ENCODE measurements at regions not wholly inside any gene's neighbourhood (a gene's known extent, or its start where the extent isn't known, plus 50 kb on each side); places are given as distances from the start of the nearest gene placed in this dataset.
"Not testable (repeated sequence)": the region's sequence is repeated elsewhere in the genome, so short reads cannot be mapped to it uniquely, and the experiment has no call there.

- DNase-seq (ENCODE audit: low read depth): no peak
Measured at GRCh38 chr7:68224041-68224741, 1227.6 kb downstream of the TYW1 start.

DNA sequence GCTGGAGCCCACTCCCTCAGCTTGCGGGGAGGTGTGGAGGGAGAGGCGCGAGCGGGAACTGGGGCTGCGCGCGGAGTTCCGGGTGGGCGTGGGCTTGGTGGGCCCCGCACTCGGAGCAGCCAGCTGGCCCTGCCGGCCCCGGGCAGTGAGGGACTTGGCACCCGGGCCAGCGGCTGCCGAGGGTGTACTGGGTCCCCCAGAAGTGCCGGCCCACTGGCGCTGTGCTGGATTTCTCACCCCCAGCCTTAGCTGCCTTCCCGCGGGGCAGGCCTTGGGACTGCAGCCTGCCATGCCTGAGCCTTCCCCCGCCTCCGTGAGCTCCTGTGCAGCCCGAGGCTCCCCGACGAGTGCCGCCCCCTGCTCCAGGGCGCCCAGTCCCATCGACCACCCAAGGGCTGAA, 1234.4 kb downstream of the TYW1 start:
- DNase-seq (ENCODE audit: low read depth): not testable (repeated sequence)

GRCh38 chr7:68235937-68236336, 1239.3 kb downstream of the TYW1 start:
- DNase-seq (ENCODE audit: low read depth): no peak

DNA sequence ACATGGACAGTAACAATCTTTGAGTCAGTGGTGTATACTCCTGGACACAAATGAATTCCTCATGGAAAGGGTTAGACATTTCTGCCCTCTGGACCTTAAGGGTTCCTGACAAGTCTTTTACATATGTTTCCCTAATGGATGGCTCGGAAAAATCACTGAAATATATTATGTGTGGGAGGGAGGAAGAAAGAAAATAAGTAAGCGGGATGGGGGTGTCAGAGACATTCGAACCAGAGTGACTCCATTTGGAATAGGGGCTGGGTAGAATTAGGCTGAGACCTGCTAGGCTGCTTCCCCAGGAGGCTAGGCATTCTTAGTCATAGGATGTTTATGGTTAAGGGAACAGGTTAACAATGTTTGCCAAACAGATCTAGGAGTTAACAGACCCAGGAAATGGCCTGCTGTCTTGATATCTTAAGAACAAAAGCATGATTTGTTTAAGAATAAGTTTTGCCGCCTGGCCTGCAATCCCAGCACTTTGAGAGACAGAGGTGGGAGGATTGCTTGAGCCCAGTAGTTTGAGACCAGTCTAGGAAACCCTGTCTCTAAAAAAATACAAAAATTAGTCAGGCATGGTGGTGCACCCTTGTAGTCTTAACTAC, 1241.7 kb downstream of the TYW1 start:
- DNase-seq (ENCODE audit: low read depth): no peak

DNA sequence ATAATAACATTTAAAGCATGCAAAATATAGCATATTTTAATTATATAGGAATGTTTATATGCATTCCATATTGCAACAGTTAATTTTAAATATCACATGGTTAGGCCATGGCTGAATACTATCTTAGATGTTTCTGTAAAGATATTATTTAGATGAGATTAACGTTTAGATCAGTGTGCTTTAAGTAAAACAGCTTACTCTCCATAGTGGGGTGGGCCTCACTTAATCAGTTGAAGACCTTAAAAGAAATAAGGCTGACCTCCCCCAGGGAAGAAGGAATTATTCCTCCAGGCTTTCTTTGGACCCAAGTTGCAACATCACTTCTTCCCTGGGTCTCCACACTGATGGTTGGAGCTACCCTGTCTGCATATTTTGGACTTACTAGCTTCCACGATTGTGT, 1246.5 kb downstream of the TYW1 start:
- no peak for DNase-seq (ENCODE audit: low read depth)

DNA sequence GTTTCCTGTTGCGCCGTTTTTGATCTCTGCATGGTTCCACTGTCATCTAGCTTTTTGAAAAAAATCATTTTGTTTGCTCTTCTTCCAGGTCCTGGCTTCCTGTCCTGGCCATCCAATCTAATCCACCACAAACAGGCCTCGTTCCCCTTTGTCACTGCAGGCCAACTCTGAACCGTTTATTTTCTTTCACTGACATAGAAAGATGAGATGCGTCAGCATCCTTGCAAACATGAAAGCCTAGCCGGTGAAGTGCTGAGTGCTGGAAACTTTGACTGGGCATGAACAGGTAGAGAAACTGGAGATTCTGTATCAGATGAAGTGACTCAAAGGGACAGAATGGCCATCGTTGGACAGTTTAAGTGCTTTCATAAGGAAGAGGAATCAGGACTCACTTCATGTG, 1247.8 kb downstream of the TYW1 start:
- DNase-seq (ENCODE audit: low read depth): no peak

- peak; percentile 8 for DNase-seq (ENCODE audit: low read depth)
Measured at GRCh38 chr7:68245688-68246087, 1249.1 kb downstream of the TYW1 start.

DNA sequence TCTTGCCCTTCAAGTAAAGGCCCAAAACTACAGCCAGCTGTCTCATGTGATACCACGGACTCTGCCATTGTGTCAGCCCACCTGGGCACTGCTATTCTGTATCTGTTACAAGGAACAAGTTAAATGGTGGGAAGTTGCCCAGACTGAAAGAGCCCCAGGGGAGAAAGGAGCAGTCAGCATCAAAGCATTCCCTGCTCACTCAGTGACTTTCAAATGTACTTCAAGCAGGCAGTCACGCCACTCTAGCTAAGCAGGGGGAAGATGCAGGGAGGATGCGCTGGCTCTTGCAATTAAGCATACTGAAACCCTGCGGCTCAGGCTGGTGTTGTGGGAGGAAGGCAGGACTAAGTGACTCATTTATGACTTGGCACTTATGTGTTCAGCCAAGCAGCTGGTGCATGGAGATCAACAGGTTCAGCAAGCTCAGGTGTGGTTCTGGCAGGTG, 1249.6 kb downstream of the TYW1 start:
- DNase-seq (ENCODE audit: low read depth): peak; percentile 30

DNA sequence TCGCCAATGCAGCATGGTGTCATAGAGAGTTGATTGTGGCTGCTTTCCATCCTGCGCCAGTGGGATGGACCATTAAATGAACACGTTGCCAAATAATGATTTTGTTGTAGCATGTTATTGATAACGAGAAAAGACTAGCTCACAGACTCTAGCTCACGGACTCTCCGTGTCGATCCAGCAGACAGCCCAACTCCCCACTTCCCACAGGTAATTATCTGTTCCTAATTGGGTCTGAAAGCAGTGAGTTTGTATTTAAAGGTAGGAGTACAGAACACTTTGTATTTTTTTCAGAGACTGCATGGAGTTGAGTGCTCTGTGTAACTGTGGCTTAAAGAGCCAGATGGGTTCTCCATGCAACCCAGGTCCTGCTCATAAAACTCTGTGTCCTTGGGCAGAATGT, 1250.5 kb downstream of the TYW1 start:
- no peak for DNase-seq (ENCODE audit: low read depth)

- no peak for DNase-seq (ENCODE audit: low read depth)
Measured at GRCh38 chr7:68247571-68247970, 1250.9 kb downstream of the TYW1 start.

DNA sequence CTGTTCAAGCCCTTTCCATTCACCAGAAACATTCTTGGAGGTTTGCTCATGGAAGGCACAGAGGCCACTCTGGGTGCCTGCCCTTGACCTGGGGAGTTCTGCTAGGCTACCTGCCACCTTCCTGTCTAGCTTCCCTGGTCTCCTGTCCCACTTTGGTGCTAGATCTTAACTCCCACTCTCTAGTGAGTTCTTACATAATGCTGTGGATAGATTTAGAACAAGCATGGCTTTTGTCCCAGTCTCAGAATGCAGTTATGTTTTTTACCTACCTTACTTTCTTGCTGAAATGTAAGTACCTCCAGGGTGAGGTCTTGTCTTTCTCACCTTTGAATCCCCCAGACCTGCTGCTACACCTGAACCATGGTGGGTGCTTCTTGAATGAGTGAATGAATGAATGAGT, 1252.3 kb downstream of the TYW1 start:
- DNase-seq (ENCODE audit: low read depth): no peak

GRCh38 chr7:68249611-68250010, 1253.0 kb downstream of the TYW1 start:
- no peak for DNase-seq (ENCODE audit: low read depth)

DNA sequence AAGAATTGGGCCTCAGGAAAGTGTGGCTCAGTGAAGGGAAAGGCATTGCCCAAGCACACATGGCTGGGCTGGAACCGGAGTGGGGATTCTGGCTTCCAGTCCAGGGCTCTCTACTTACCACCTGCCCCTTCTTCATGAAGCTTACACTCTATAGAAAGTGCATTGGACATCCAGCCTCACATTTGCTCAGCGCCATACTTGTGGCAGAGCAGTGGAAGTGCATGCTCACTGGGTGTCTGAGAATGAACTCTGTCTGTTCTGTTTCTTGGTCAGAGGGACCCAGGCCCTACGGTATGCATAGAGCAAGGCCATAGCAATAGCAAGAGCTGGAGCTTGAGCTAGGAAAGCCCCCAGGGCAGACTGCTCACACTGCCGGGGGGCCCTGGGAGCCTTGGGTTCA, 1253.5 kb downstream of the TYW1 start:
- no peak for DNase-seq (ENCODE audit: low read depth)

DNA sequence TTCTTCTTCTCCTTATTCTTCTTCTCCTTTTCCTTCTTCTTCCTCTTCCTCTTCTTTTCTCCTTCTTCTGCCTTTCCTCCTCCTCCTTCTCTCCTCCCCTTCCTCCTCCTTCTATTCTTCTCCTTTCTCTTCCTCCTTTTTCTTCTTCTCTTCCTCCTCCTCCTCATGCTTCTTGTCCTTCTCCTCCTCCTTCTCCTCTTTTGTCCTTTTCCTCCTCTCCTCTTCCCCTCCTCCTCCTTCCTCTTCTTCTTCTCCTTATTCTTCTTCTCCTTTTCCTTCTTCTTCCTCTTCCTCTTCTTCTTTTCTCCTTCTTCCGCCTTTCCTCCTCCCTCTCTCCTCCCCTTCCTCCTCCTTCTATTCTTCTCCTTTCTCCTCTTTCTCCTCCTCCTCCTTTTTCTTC, 1258.2 kb downstream of the TYW1 start:
- DNase-seq (ENCODE audit: low read depth): not testable (repeated sequence)

GRCh38 chr7:68256295-68256694, 1259.7 kb downstream of the TYW1 start:
- no peak for DNase-seq (ENCODE audit: low read depth)

DNA sequence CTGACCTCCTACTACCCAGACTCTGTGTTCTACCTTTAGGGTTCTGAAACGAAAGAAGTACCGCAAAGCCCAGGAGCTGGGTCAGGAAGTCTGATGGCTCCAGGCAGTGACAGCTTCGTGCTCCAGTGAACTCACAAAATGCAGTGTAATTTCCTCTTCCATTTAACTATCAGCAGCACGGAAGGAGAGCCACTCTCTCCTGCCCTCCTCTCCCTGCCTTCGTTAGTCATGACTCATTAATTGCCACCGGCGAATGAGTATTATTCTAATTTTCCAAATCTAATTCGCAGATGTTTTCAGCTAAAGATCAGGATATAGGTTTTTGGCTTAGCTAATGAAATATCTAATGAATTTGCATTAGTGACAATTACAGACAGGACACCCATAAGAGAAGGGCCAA, 1262.0 kb downstream of the TYW1 start:
- no peak for DNase-seq (ENCODE audit: low read depth)

DNA sequence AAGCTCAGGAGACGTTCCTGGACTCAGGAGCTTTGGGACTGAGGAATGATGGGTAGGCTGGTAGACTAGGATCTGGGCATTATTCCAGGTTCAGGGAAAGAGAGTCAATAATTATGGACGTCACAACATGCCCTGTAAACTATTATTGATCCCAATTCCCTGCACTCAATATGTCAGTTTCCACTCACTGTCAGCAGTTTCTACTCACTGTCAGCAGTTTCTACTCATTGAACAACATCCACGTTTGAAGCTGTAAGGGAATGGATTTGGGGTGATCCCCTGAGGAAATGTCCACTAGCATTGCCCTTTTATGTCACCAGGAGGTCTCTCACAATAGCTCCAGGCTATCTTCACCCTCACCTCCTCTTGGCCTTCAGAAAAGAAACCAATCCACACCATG, 1268.6 kb downstream of the TYW1 start:
- no peak for DNase-seq (ENCODE audit: low read depth)

DNA sequence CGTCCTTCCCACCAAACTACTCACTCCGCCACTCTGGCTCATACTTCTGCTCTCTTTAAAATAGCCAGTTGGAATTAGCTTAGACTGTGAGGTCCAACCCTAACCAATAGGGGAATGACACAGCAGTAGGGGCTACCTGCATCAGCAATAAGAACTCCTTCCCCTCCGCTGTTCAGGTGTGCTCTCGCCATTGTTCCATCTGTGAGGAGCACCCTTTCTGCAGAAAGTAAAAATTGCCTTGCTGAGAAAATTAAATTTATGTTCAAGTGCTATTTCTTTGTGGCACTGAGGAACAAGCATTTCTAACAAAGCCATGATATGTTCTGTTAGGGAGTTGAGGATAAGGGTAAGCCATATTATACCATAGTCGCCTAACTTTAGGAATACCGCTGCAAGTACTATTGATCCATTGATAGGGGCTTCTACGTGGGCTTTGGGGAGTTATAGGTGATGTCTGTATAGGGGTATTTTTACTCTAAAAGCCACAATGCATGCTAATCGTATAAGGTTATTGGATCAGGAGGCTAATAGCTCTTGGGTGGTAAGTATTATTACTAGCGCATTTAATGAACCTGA, 1269.5 kb downstream of the TYW1 start:
- no peak for DNase-seq (ENCODE audit: low read depth)

DNA sequence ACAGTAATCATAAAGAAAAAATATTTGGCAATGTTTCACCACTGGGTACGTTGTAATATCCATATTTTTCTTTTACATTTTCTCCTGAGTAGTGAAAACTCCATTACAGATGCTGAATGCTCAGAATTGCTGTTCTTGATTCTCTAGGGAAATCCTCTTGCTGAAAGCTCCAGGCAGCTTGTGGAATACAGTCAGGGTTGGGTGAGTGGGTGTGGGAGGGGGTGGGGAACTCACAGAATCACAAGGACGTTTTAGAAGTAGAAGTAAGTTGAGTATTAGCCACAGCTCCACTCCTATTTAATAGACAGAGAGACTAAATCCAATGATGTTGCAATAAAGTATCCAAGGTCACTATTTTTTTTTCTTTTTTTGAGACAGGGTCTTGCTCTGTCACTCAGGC, 1270.9 kb downstream of the TYW1 start:
- no peak for DNase-seq (ENCODE audit: low read depth)

DNA sequence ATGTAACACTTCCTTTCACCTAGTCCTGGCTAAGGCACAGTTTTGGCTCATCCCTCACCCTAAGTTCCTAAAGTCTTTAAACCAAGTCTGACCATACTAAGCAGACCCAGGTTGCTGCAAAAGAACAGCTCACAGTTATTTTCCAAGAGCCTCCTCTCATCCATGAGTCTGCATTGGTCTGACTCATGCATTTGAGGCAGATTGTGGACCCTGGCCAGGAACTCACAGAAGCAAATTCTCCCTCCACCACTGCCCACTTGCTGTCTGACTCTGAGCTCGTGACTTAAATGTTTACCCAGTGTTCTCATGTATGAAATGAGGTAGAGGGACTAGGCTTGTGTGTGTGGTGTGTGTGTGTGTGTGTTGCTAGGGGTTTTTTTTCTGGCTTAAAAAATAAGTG, 1272.8 kb downstream of the TYW1 start:
- DNase-seq (ENCODE audit: low read depth): peak; percentile 4

GRCh38 chr7:68272507-68272906, 1275.9 kb downstream of the TYW1 start:
- DNase-seq (ENCODE audit: low read depth): no peak

GRCh38 chr7:68276725-68277124, 1280.1 kb downstream of the TYW1 start:
- no peak for DNase-seq (ENCODE audit: low read depth)

- no peak for DNase-seq (ENCODE audit: low read depth)
Measured at GRCh38 chr7:68279827-68280400, 1283.3 kb downstream of the TYW1 start.
